ENCODE measurements at regions not wholly inside any gene's neighbourhood (a gene's known extent, or its start where the extent isn't known, plus 50 kb on each side); places are given as distances from the start of the nearest gene placed in this dataset.

- H3K4me3 ChIP-seq (replicated peaks; ENCODE audit: insufficient read depth, low read length) = no peak overlapping the region
- TF ChIP-seq SPI1 (IDR thresholded peaks at IDR 0.05; ENCODE audit: borderline replicate concordance, low read depth) (no peak), CTCF (IDR thresholded peaks at IDR 0.05; ENCODE audit: insufficient read depth, low read length) (no peak), GABPA (IDR thresholded peaks at IDR 0.05; ENCODE audit: low read depth) (no peak), REST (IDR thresholded peaks at IDR 0.05; ENCODE audit: insufficient replicate concordance, low read depth) (no peak), POLR2AphosphoS5 (IDR thresholded peaks at IDR 0.05; ENCODE audit: low read depth) (no peak)
- no peak overlapping the region for H3K27ac ChIP-seq (replicated peaks)
- DNase-seq (ENCODE audit: low read depth in 1 of 2, low spot score in 1 of 2) = no peak
- H3K27me3 ChIP-seq (ENCODE audit: insufficient read depth, poor library complexity, severe bottlenecking) = peaks cover 15% of the 10 kb centered on the region
Measured at GRCh38 chr9:121598167-121598964, 53.1 kb upstream of the DAB2IP start.

GRCh38 chr9:121598965-121599871 is 52.2 kb upstream of the DAB2IP start:
- TF ChIP-seq REST (IDR thresholded peaks at IDR 0.05; ENCODE audit: insufficient replicate concordance, low read depth) (no peak), SPI1 (IDR thresholded peaks at IDR 0.05; ENCODE audit: borderline replicate concordance, low read depth) (no peak)
- no peak overlapping the region for H3K27ac ChIP-seq (replicated peaks)

GRCh38 chr9:121599872-121600585 is 51.4 kb upstream of the DAB2IP start:
- DNase-seq (ENCODE audit: low read depth in 1 of 2, low spot score in 1 of 2) = no peak
- Histone ChIP-seq H3K27me3 (ENCODE audit: insufficient read depth, poor library complexity, severe bottlenecking) (peaks cover 15% of the 10 kb centered on the region), H3K4me3 (replicated peaks; ENCODE audit: insufficient read depth, low read length) (no peak overlapping the region), H3K27ac (replicated peaks) (no peak overlapping the region)
- TF ChIP-seq REST (IDR thresholded peaks at IDR 0.05; ENCODE audit: insufficient replicate concordance, low read depth) = no peak
- TF ChIP-seq CTCF (IDR thresholded peaks at IDR 0.05; ENCODE audit: insufficient read depth, low read length) = no peak
- TF ChIP-seq POLR2AphosphoS5 (IDR thresholded peaks at IDR 0.05; ENCODE audit: low read depth) = no peak
- no peak for TF ChIP-seq SPI1 (IDR thresholded peaks at IDR 0.05; ENCODE audit: borderline replicate concordance, low read depth)
- no peak for TF ChIP-seq GABPA (IDR thresholded peaks at IDR 0.05; ENCODE audit: low read depth)

More at GRCh38 chr9:121598965-121599871, 52.2 kb upstream of the DAB2IP start:
- Histone ChIP-seq H3K27me3 (ENCODE audit: insufficient read depth, poor library complexity, severe bottlenecking) (peaks cover 15% of the 10 kb centered on the region), H3K4me3 (replicated peaks; ENCODE audit: insufficient read depth, low read length) (no peak overlapping the region; the same call in 1 of the 2 replicates)
- DNase-seq (ENCODE audit: low read depth in 1 of 2, low spot score in 1 of 2) = no peak

Measured in HL-60 (cell line).